ENCODE measurements at regions not wholly inside any gene's neighbourhood (a gene's known extent, or its start where the extent isn't known, plus 50 kb on each side); places are given as distances from the start of the nearest gene placed in this dataset.
"Not testable (repeated sequence)": the region's sequence is repeated elsewhere in the genome, so short reads cannot be mapped to it uniquely, and the experiment has no call there.

DNA sequence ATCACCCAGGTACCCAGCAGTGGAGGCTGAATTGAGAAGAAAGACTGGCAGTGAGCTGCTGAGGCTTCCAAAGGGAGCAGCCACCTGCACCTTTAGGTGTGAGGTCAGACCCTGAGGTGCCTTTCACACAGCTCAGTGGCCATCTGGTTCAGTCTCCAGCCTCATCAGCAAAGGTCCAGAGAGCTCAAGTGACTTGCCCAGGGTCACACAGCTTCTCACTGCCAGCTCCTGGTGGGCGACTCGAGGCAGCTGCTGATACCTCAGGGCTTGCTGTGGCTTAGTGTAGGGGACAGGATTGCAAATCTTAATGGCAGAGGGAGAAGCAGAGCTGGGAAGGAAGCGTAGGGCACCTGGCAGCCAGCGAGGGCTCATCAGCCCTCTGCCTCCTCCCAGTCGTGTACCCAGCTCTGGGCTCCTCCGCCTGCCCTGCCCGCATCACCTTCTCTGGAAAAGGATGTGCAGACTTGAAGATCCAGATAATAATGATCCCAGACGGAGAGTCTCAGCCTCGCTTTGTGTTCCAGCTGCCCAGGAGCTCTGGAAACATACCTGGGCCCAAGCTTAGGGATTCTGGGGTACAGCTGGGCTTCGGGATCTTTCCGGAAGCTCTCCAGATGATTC lies 165.3 kb upstream of the GSE1 start:
- no peak for DNase-seq

DNA sequence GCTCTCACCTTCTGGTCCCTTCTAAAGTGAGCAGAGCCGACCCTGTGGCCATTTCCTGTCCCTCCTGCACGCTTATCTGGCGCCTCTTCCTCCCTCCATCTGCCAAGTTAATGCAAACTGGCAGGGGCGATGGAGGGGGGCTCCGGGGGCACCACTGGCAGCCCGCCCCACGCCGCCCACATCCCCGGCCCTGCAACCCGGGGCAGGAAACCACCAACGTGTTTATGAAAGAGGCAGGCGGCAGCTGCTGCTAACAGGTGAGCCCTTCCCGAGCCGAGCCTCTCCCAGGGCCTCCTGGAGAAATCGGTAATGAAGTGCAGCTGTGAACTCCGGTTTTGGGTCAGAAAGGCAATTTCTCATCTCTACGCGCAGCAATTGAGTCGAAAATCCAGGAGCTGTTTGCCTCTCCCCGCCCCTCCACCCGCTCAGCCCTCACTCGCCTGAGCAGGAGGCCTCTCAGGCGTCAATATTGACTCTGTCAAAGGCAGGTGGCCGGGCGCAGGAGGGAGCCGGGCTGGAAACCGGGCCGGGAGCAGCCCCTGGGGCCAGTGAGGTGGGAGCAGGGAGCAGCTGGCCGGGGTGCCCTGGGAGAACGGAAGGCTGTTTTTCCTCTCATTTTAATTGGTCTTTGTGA lies 164.4 kb upstream of the GSE1 start:
- DNase-seq, result peak; percentile 76

GRCh38 chr16:85449191-85449884 lies 163.8 kb upstream of the GSE1 start:
- DNase-seq, result peak; percentile 71

DNA sequence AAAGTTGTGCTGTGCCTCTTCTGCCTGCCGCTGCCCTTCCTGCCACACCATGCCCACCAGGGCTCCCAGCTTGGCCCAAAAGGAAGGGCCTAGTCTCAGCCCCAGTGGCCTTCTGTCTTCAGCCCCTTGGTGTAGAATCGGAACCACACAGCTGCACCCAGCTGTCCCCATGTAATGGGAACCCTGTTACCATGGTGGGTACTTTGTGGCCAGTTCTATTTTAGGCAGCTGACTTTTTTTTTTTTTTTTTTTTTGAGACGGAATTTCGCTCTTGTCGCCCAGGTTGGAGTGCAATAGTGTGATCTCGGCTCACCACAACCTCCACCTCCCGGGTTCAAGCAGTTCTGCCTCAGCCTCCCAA lies 163.3 kb upstream of the GSE1 start:
- DNase-seq, result no peak

GRCh38 chr16:85451142-85451541 lies 162.0 kb upstream of the GSE1 start:
- not testable (repeated sequence) for DNase-seq

DNA sequence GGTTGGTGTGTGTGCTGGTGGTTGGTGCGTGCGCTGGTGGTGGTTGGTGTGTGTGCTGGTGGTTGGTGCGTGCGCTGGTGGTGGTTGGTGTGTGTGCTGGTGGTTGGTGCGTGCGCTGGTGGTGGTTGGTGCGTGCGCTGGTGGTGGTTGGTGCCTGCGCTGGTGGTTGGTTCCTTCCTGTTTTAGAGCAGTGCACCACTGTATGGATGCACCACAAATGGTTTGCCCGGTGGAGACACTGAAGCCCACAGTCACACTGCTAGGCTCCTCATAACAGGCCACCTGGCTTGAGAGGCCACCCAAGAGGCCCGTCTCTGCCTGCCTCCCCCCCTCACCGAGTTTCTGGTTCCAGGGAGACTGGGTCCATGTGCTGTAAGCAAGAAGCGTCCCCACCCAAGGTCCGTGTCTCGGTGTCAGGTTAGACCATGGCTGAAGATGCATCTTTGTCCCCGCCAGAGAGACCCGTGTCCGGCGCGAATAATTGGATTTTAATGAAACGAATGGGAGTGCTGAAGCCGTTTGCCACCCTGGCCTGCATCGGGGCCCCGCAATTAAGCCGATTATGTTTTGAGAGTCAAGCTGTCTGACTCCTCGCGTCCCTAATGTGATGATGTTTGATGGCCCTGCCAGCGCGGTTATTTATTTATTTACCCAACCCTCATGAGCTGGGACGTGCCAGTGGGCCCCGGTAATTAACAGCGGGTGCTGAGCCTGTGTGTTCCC lies 161.3 kb upstream of the GSE1 start:
- DNase-seq, result no peak

GRCh38 chr16:85452364-85453193 lies 160.5 kb upstream of the GSE1 start:
- no peak for DNase-seq

- no peak for DNase-seq
These were observed 159.9 kb upstream of the GSE1 start for GRCh38 chr16:85453194-85453678.

DNA sequence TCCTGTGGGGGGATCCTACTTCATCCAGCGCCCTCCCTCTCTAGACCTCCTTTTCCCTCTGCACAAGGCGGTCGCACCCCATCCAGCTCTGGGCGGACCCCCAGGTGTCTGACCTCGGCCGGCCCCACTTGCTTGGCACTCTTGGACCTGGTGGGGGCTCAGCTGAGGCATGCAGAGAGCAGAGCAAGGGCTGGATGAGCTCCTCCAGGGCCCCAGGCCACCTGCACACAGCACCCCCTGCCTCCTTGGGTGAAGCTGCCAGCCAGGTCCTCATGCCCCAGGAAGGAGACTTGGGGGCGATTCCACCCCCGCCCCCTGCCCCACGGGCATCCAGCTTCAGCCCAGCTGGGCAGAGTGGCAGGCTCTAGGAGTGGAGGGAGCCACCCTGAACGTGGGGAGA lies 159.4 kb upstream of the GSE1 start:
- DNase-seq, result no peak

DNA sequence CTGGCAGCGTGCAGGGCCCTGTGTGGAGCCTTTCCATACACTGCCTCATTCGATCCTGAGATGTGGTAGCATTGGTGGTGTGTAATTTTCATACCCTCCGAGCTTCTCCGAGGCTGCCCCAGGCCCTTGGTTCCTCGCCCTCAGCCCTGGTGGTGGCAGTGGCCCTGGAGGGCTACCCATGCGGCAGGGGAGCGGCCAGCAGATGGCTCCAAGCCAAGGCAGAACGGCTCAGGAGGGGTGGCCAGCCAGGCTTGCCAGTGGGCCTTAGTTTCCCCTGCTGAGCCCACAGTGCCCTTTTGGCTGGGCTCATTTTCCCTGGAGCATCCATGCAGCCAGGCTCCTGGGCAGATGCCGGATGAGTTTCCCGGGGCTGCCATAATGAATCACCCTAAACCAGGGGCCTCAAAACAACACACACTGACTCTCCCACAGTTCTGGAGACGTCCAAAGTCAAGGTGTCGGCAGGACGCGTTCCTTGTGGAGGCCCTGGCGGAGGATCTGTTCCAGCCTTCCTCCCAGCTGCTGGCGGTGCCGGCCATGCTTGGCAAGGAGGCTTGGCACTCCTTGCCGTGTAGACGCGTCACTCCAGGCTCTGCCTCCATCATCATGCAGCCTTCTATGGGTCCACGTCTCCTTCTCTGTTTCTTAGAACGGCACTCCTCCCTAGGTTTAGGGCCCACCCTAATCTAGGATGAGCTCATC lies 158.8 kb upstream of the GSE1 start:
- no peak for DNase-seq

- DNase-seq, result no peak
These were observed 157.6 kb upstream of the GSE1 start for GRCh38 chr16:85455534-85455933.

GRCh38 chr16:85457366-85457765 lies 155.8 kb upstream of the GSE1 start:
- DNase-seq, result no peak

- no peak for DNase-seq
These were observed 154.2 kb upstream of the GSE1 start for GRCh38 chr16:85458968-85459367.

- DNase-seq, result no peak
These were observed 153.4 kb upstream of the GSE1 start for GRCh38 chr16:85459529-85460251.

DNA sequence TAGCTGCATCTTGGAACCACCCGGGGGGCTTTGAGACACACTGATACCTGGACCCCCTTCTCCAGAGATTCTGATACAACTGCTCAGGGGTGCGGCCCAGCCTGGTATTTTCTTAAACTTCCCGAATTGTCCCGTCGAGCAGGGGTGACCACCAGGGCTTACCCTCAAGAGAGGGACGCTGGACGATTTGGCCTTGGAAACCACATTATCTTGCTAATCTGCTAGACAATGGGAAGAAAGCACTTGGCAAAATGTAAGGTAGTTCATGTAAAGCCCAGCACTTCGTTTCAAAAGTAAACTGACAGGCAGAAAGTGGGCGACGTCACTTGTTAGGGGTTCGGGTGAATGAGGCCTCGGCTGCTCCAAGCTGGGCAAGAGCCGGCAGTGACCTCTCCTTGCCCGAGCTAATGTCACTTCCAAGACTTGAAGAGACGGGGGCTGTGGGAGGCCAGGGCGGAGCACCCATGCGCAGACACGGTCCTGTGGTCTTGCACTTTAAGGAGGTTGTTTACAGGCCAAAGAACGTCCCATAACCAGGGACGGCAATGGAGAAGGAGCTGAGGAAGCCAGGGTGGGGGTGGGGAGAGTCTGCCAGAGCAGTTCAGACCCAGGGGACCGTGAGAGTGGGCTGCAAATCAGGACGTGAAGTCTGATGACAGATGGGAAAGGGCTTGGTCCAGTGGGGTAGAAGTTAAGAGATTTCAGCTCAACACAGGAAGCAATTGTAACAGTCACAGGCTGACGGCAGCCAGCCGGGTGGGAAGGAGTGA lies 152.7 kb upstream of the GSE1 start:
- no peak for DNase-seq

- DNase-seq, result no peak
These were observed 151.9 kb upstream of the GSE1 start for GRCh38 chr16:85461022-85461813.

DNA sequence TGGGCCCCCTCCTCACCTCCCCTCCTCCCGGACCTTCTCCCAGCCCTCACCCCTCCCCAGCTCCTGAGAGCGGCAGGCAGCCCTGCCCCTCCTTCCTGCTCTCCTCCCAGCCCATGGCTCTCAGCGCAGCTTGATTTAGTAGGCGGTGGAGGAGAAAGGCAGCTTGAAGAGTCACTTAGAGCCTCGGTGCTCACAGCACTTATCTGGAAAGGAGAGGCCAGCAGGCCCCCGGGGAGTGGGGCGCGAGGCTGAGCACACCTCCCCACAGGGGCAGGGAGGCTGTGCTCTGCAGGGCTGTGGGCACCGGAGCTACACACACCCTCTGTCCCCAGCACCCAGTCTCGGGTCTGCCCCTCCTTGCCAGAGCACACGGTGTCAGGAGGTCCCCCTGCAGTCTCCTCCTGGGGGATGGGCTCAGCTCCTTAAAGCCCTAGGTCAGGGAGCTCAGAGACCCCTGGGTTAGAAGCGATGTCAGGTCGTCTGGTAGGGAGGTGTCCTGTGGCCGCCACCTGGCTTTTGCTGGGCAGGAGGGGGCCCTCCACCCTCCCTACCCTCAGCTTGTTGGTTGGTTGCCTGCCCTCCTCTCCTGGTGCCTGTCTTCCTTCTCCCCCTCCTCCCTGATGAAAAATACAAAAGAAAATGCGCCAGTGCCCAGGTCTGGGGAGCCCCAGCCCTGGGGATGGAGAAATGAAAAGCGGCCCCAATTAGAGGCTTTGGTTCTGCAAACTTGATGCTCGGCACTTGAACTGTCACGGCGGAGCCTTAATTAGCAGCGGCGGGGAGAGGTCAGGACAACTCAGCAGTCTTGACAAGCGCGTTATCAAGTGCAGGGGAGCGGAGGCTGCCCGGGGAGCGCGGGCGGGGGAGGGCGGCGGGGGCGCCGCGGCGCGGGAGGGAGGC lies 151.1 kb upstream of the GSE1 start:
- DNase-seq, result peak; percentile 70

All from femur (tissue), 1 donor.